HG02610 (cell line): ENCODE measurements at regions not wholly inside any gene's neighbourhood (a gene's known extent, or its start where the extent isn't known, plus 50 kb on each side); places are given as distances from the start of the nearest gene placed in this dataset.
"Not testable (repeated sequence)": the region's sequence is repeated elsewhere in the genome, so short reads cannot be mapped to it uniquely, and the experiment has no call there.

Experiments used
- ATAC-seq: cut with Tn5 transposase; IDR thresholded peaks from one replicate; pipeline ENCODE4 v1.9.1; 2021; ENCODE audit warnings: mild to moderate bottlenecking, moderate library complexity; ENCODE audit not compliant: unreplicated experiment

- no peak for ATAC-seq
Measured at GRCh38 chr10:71015674-71016073, 127.3 kb upstream of the PCBD1 start.

GRCh38 chr10:71020061-71020460, 131.7 kb upstream of the PCBD1 start:
- not testable (repeated sequence) for ATAC-seq

- ATAC-seq: no peak
Measured at GRCh38 chr10:71021402-71021801, 133.0 kb upstream of the PCBD1 start.

- ATAC-seq: no peak
Measured at GRCh38 chr10:71023704-71024283, 135.4 kb upstream of the PCBD1 start.

DNA sequence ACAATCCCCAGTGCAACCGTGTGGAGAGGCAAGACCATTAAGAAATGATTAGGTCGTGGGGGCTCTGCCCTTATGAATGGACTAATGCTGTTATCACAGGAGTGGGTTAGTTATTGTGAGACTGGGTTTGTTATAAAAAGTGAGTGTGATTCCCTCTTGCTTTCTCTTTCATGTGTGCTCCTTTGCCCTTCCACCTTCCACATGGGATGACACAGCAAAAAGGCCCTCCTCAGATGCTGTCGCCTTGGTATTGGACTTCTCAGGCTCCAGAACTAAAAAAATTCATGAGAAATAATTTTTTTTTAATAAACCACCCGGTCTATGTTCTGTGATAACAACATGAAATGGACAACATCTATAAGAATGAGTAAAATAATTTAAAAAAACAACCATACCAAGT, 136.1 kb upstream of the PCBD1 start:
- ATAC-seq: no peak

DNA sequence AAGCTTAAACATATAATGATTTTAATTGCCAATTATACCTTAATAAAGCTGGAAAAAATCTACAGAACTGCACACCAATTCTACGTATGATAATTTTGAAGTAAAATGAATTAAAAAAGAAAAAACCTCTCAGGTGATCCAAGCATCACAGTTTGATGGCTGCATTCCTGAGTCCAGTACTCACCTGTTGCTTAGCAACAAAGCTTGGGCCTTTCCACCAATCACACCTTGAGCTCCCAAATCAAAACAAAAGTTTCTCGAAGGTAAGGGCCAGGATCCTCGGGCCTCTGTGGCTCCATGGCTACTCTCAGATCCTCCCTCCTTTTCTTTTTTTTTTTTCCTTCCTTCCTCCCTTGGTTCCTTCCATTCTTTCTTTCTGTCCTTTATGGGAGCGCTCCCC, 137.2 kb upstream of the PCBD1 start:
- no peak for ATAC-seq

- no peak for ATAC-seq
Measured at GRCh38 chr10:71028066-71028465, 139.7 kb upstream of the PCBD1 start.

- no peak for ATAC-seq
Measured at GRCh38 chr10:71029411-71029892, 141.1 kb upstream of the PCBD1 start.

- ATAC-seq: no peak
Measured at GRCh38 chr10:71029907-71030306, 141.5 kb upstream of the PCBD1 start.

DNA sequence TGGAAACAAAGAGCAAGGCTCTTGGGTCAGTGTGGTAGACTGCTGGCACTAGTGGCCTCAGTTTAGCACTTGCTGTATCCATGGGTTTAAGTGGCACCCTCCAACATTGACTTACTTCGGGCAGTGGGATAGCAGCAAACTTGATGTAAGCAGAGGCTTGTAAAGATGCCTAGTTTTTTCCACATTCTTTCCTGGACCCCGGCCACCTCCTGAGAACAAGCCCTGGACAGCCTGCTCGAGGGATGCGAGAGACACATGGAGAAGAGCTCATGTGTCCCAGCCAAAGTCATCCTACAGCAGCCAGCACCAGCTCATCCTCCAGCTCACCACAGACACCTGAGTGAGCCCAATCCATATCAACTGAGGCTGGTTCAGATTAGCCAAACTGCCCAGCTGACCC, 142.7 kb upstream of the PCBD1 start:
- no peak for ATAC-seq

GRCh38 chr10:71031603-71032002, 143.2 kb upstream of the PCBD1 start:
- no peak for ATAC-seq

DNA sequence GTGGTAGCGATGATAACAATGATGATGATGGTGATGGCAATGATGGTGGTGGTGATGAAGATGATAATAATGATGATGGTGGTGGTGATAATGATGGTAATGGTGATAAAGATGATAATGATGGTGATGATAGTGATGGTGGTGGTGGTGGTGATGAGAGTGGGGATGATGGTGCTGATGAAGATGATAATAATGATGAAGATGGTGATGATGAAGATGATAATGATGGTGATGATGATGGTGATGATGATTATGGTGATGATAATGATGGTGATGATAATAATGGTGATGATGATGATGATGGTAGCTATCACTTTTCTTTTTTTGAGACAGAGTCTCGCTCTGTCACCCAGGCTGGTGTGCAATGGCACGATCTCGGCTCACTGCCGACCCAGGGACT, 144.5 kb upstream of the PCBD1 start:
- ATAC-seq: no peak

GRCh38 chr10:71033396-71033980, 145.1 kb upstream of the PCBD1 start:
- no peak for ATAC-seq

DNA sequence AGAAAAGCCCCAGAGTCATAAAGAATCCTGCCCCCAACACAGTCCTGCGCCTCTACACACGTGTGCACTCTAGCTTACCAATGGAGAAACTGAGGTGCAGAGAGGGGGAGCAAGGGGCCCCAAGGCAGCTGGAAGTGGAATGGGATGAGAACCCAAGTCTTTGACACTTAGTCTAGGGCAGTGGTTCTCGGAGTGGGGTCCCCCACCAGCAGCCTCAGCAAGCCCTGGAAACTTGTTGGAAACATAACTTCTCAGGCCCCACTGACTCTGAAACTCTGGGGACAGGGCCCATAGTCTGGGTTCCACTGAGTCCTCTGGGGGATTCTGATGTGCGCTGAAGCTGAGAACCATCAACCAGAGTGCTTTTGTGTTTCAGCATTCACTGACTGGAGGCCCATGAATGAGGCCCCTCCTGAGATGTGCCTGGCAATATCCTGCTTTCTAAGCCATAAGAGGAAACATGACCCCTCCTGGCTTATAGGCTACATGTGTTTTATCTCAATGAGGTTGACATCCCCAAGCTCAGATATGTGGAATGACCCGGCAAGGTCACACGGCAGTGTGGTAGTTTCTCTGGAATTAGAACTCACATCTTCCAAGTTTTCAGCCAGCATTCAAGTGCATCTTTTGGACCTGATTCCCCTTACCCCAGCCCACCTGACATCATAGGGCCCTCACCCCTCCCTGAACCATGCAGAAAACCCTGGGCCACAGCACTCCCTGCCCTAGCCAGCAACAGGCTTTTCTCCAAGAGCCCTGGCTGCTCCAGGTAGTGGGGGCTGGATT, 147.3 kb upstream of the PCBD1 start:
- ATAC-seq: no peak

DNA sequence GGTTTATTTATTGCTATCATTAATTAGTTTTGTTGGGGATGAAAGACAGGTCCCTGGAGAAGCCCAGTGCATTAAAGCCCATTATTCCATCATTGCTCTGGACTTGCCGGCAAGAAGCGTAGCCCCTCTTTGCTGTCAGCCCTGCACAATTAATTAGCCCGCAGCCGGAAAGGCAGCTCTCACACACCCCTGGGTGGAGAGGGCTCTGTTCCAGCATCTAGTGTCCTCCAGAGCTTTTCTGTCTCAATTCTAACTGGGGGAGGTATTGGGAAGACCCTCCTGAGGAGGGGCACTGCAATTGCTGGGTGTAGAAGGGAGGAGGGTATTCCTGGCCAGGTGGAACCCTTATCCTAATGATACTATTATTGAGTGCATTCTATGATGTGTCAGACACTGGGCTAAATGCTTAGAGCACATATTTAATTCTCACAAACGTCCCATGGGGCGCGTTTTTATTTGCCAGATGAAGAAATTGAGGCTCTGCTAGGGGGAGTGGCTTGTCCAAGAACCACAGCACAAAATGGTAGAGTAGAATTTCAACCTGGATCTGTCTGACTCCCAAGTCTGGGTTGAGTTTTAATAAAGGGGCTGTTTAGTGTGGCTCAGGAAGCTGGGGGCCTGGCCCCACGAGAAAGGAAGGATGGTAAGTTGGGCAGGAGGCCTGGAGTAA, 148.1 kb upstream of the PCBD1 start:
- ATAC-seq: no peak

GRCh38 chr10:71038091-71038633, 149.8 kb upstream of the PCBD1 start:
- no peak for ATAC-seq

- no peak for ATAC-seq
Measured at GRCh38 chr10:71038921-71039320, 150.6 kb upstream of the PCBD1 start.

GRCh38 chr10:71039551-71039950, 151.2 kb upstream of the PCBD1 start:
- ATAC-seq: no peak

GRCh38 chr10:71040343-71040742, 152.0 kb upstream of the PCBD1 start:
- no peak for ATAC-seq

DNA sequence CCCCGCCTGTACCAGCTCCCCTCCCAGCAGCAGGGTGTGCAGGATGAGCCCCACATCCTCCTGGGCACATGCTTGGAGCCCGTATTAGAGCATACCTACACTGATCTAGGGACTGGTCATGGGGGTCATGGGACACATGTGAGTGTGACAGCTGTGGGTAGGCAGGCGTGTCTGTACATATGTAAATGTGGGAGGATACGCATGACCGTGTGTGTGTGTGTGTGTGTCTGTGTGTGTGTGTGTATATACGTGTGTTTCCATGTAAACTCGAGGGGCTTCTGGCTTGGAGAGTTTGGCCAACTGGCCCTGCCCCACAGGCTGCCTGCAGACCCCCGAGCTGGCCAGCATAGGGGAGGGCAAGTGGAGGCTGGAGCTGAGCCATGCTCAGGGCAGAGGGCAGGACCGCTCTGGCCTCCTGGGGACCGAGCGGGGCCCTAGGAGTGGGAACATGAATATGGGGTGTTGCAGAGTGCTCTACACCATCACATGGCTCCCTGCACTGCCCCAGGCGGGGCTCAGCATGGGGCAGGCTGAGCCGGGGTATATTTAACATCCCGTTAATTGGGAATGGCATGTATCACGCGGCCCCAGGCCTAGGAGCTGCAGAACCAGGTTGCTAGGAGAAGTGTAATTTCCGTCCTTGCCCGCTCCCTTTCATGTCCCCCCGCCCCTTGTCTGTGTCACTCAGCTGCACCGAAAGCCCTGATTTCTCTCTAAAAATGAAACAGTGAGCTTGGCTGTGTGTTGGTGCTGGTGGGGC, 152.7 kb upstream of the PCBD1 start:
- no peak for ATAC-seq

DNA sequence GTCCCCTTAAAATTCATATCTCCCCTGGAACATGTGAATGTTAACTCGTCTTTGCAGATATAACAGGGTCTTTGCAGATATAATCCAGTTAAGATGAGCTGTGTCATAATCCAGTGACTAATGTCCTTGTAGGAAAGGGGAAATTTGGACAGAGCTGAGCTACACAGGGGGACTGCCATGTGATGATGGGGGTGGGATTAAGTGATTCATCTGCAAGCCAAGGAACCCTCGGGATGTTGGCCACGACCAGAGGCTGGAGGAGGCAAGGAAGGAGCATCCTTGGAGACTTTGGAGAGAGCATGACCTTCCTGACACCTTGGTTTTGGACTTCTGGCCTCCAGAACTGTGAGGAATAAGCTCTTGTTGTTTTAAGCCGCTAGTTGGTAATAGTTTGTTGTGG, 153.9 kb upstream of the PCBD1 start:
- ATAC-seq: no peak
